HEK293 (cell line): ENCODE measurements at regions not wholly inside any gene's neighbourhood (a gene's known extent, or its start where the extent isn't known, plus 50 kb on each side); places are given as distances from the start of the nearest gene placed in this dataset.

ENCODE experiments used
- CTCF ChIA-PET: fragments of 350-600 bp; formaldehyde crosslinking; extraction: SDS; loops from one replicate; lab custom pipeline; 2021; ENCODE audit warnings: antibody characterized with exemption; lab: Yijun Ruan, JAX
- POLR2A ChIA-PET: fragments of 300-600 bp; formaldehyde crosslinking; extraction: SDS; loops from one replicate; lab custom pipeline; 2020; ENCODE audit warnings: antibody characterized with exemption, inconsistent platforms; lab: Yijun Ruan, JAX
- H3K27ac ChIP-seq: fragments of 200-500 bp; sonication (Bioruptor generic); 2 replicates; pipeline ENCODE4 v1.5.1; 2014; ENCODE audit warnings: low read depth, low read length, control low read depth, inconsistent platforms; ENCODE audit errors: extremely low read depth
- H3K36me3 ChIP-seq, 2 experiments: fragments of 200-500 bp in 1 of 2; sonication (Bioruptor generic) in 1 of 2; 1 replicate in 1 of 2; 2 replicates in 1 of 2; pipeline ENCODE4 v1.5.1; 2014 to 2017; ENCODE audit warnings: inconsistent platforms in 2 of 2, low read length in 2 of 2; ENCODE audit not compliant: control insufficient read depth in 2 of 2, insufficient read depth in 1 of 2
- H3K4me1 ChIP-seq: fragments of 200-500 bp; sonication (Bioruptor generic); 2 replicates; pipeline ENCODE4 v1.5.1; 2014; ENCODE audit warnings: mild to moderate bottlenecking, low read length, inconsistent platforms; ENCODE audit not compliant: control insufficient read depth, insufficient read depth
- H3K4me3 ChIP-seq: 2 replicates; pipeline ENCODE4 v1.5.1; 2011; ENCODE audit warnings: low read depth, mild to moderate bottlenecking, control low read depth, low read length, moderate library complexity
- H3K9me3 ChIP-seq: fragments of 200-500 bp; sonication (Bioruptor generic); 2 replicates; pipeline ENCODE4 v1.5.1; 2014; ENCODE audit warnings: low read depth, low read length, inconsistent platforms; ENCODE audit not compliant: control insufficient read depth, insufficient read depth
- BCL11A ChIP-seq: fragments of 450-650 bp; formaldehyde crosslinking; IDR thresholded peaks from 2 replicates; pipeline ENCODE4 v1.5.1; 2016; ENCODE audit warnings: low read depth, missing biosample characterization, missing genetic modification characterization
- GLI2 ChIP-seq: fragments of 450-650 bp; formaldehyde crosslinking; IDR thresholded peaks from 2 replicates; pipeline ENCODE4; 2017; ENCODE audit warnings: missing biosample characterization, missing genetic modification characterization, low read depth, borderline replicate concordance
- GLI4 ChIP-seq: fragments of 450-650 bp; formaldehyde crosslinking; IDR thresholded peaks from 2 replicates; pipeline ENCODE4 v1.5.1; 2016; ENCODE audit warnings: missing biosample characterization, missing genetic modification characterization
- PATZ1 ChIP-seq: fragments of 450-650 bp; formaldehyde crosslinking; IDR thresholded peaks from 2 replicates; pipeline ENCODE4 v1.5.1; 2016; ENCODE audit warnings: missing biosample characterization, missing genetic modification characterization
- PRDM6 ChIP-seq: fragments of 450-650 bp; formaldehyde crosslinking; IDR thresholded peaks from 2 replicates; pipeline ENCODE4 v1.5.1; 2017; ENCODE audit warnings: missing biosample characterization, missing genetic modification characterization
- SP3 ChIP-seq: fragments of 450-650 bp; formaldehyde crosslinking; IDR thresholded peaks from 2 replicates; pipeline ENCODE4 v1.5.1; 2016; ENCODE audit warnings: missing biosample characterization, missing genetic modification characterization
- ZBTB44 ChIP-seq: fragments of 450-650 bp; IDR thresholded peaks from 2 replicates; pipeline ENCODE4 v1.5.1; 2018; ENCODE audit warnings: missing biosample characterization, mild to moderate bottlenecking, missing genetic modification characterization
- ZNF184 ChIP-seq: fragments of 450-650 bp; IDR thresholded peaks from 2 replicates; pipeline ENCODE4 v1.5.1; 2018; ENCODE audit warnings: missing biosample characterization, mild to moderate bottlenecking, missing genetic modification characterization
- ZNF2 ChIP-seq: fragments of 450-650 bp; formaldehyde crosslinking; IDR thresholded peaks from 2 replicates; pipeline ENCODE4 v1.5.1; 2016; ENCODE audit warnings: missing biosample characterization, missing genetic modification characterization
- ZNF266 ChIP-seq: fragments of 450-650 bp; formaldehyde crosslinking; IDR thresholded peaks from 2 replicates; pipeline ENCODE4 v1.5.1; 2016; ENCODE audit warnings: missing biosample characterization, missing genetic modification characterization, low read depth
- ZNF335 ChIP-seq: fragments of 450-650 bp; formaldehyde crosslinking; conservative IDR thresholded peaks from 2 replicates; pipeline ENCODE4 v1.5.1; 2016; ENCODE audit warnings: missing biosample characterization, missing genetic modification characterization
- ZNF433 ChIP-seq: fragments of 450-650 bp; formaldehyde crosslinking; IDR thresholded peaks from 2 replicates; pipeline ENCODE4 v1.5.1; 2016; ENCODE audit warnings: missing biosample characterization, missing genetic modification characterization, low read depth
- ZNF488 ChIP-seq: fragments of 450-650 bp; formaldehyde crosslinking; IDR thresholded peaks from 2 replicates; pipeline ENCODE4 v1.5.1; 2016; ENCODE audit warnings: missing biosample characterization, missing genetic modification characterization
- ZNF549 ChIP-seq: fragments of 450-650 bp; IDR thresholded peaks from 2 replicates; pipeline ENCODE4 v1.5.1; 2018; ENCODE audit warnings: missing biosample characterization, missing genetic modification characterization, mild to moderate bottlenecking, inconsistent platforms, moderate library complexity
- ZNF561 ChIP-seq: fragments of 450-650 bp; IDR thresholded peaks from 2 replicates; pipeline ENCODE4 v1.5.1; 2018; ENCODE audit warnings: missing biosample characterization, missing genetic modification characterization, borderline replicate concordance
- ZNF571 ChIP-seq: fragments of 450-650 bp; formaldehyde crosslinking; IDR thresholded peaks from 2 replicates; pipeline ENCODE4 v1.5.0; 2017; ENCODE audit warnings: missing biosample characterization, missing genetic modification characterization
- ZNF621 ChIP-seq: fragments of 450-650 bp; formaldehyde crosslinking; IDR thresholded peaks from 2 replicates; pipeline ENCODE4 v1.5.1; 2017; ENCODE audit warnings: missing biosample characterization, missing genetic modification characterization
- ZNF639 ChIP-seq: fragments of 450-650 bp; formaldehyde crosslinking; IDR thresholded peaks from 2 replicates; pipeline ENCODE4 v1.5.1; 2016; ENCODE audit warnings: missing biosample characterization, missing genetic modification characterization
- ZNF701 ChIP-seq: fragments of 450-650 bp; formaldehyde crosslinking; IDR thresholded peaks from 2 replicates; pipeline ENCODE4 v1.5.1; 2016; ENCODE audit warnings: missing biosample characterization, missing genetic modification characterization
- ZNF830 ChIP-seq: fragments of 450-650 bp; IDR thresholded peaks from 2 replicates; pipeline ENCODE4 v1.5.0; 2018; ENCODE audit warnings: missing biosample characterization, missing genetic modification characterization, low read depth, mild to moderate bottlenecking, moderate library complexity

- Histone ChIP-seq H3K9me3 (no peaks in the 10 kb centered on the region), H3K36me3 (no peaks in the 10 kb centered on the region), H3K4me1 (no peaks in the 10 kb centered on the region), H3K4me3 (no peak overlapping the region), H3K27ac (no peak overlapping the region)
- CTCF ChIA-PET, result interaction anchor here (0.6 to 0.9 kb wide), 2 partner anchors 71 to 260 kb away, joined by 3 read pairs; no protein-coding TSS in a partner anchor
- TF ChIP-seq ZNF549 (tag by site-specific recombination) (no peak), ZNF266 (no peak), ZNF433 (tag by site-specific recombination) (no peak), BCL11A (tag by site-specific recombination) (no peak), ZNF639 (tag by site-specific recombination) (no peak), PATZ1 (no peak), ZNF571 (tag by site-specific recombination) (no peak), ZNF701 (tag by site-specific recombination) (no peak), ZNF621 (no peak), ZBTB44 (no peak), ZNF335 (no peak), ZNF488 (no peak)
- POLR2A ChIA-PET, result no interaction called here
These were observed 307.1 kb upstream of the PIK3C3 start for GRCh38 chr18:41647914-41648313.

- CTCF ChIA-PET, result interaction anchor here (0.9 kb wide), 1 partner anchor 72 kb away, joined by 3 read pairs; no protein-coding TSS in a partner anchor
- Histone ChIP-seq H3K27ac (no peak overlapping the region), H3K36me3 (no peaks in the 10 kb centered on the region), H3K4me1 (no peaks in the 10 kb centered on the region), H3K9me3 (no peaks in the 10 kb centered on the region), H3K4me3 (no peak overlapping the region)
- TF ChIP-seq GLI2 (tag by site-specific recombination), result no peak
- TF ChIP-seq SP3 (tag by site-specific recombination), result no peak
- TF ChIP-seq ZNF2 (tag by site-specific recombination), result no peak
- no peak for TF ChIP-seq ZNF561 (tag by site-specific recombination)
- TF ChIP-seq PRDM6 (tag by site-specific recombination), result no peak
- no peak for TF ChIP-seq GLI4
- TF ChIP-seq ZNF184, result no peak
- TF ChIP-seq ZNF830, result no peak
- POLR2A ChIA-PET, result no interaction called here
These were observed 308.0 kb upstream of the PIK3C3 start for GRCh38 chr18:41646915-41647620.
